ENCODE measurements at regions not wholly inside any gene's neighbourhood (a gene's known extent, or its start where the extent isn't known, plus 50 kb on each side); places are given as distances from the start of the nearest gene placed in this dataset.

GRCh38 chr4:81571105-81571504 lies 99.4 kb upstream of the RASGEF1B start:
- DNase-seq (no peak), ATAC-seq (no peak)
- no peaks in the 10 kb centered on the region for H3K36me3 ChIP-seq
- no peaks in the 10 kb centered on the region for H3K9me3 ChIP-seq
- H3K27ac ChIP-seq = no peak overlapping the region
- no peaks in the 10 kb centered on the region for H3K27me3 ChIP-seq (ENCODE audit: low read depth)
- H3K4me1 ChIP-seq = peaks cover 9% of the 10 kb centered on the region
- TF ChIP-seq CTCF (IDR thresholded peaks at IDR 0.05) = no peak
- H3K4me3 ChIP-seq = no peak overlapping the region
- intact Hi-C loops (cut with DNase I) = no loop called here

- intact Hi-C loops (cut with DNase I) = no loop called here
- ATAC-seq (peak; percentile 71 to 74), DNase-seq (no peak)
- Histone ChIP-seq H3K4me3 (peak overlapping the region; percentile 35), H3K27me3 (ENCODE audit: low read depth) (no peaks in the 10 kb centered on the region), H3K27ac (peak overlapping the region; percentile 80), H3K4me1 (peaks cover 24% of the 10 kb centered on the region), H3K36me3 (no peaks in the 10 kb centered on the region), H3K9me3 (no peaks in the 10 kb centered on the region)
- no peak for TF ChIP-seq CTCF (IDR thresholded peaks at IDR 0.05)
These were observed 94.5 kb upstream of the RASGEF1B start for GRCh38 chr4:81566161-81566591.

- no peaks in the 10 kb centered on the region for H3K27me3 ChIP-seq (ENCODE audit: low read depth)
- no peaks in the 10 kb centered on the region for H3K9me3 ChIP-seq
- DNase-seq (peak; percentile 85), ATAC-seq (peak; percentile 94 to 95)
- peaks cover 24% of the 10 kb centered on the region for H3K4me1 ChIP-seq
- intact Hi-C loops (cut with DNase I) = no loop called here
- H3K27ac ChIP-seq = peak overlapping the region; percentile 80
- H3K4me3 ChIP-seq = peak overlapping the region; percentile 35
- TF ChIP-seq CTCF (IDR thresholded peaks at IDR 0.05) = no peak
- H3K36me3 ChIP-seq = no peaks in the 10 kb centered on the region
These were observed 93.6 kb upstream of the RASGEF1B start for GRCh38 chr4:81565142-81565870.

GRCh38 chr4:81564025-81564424 lies 92.3 kb upstream of the RASGEF1B start:
- ATAC-seq = no peak
- Histone ChIP-seq H3K27me3 (ENCODE audit: low read depth) (no peaks in the 10 kb centered on the region), H3K9me3 (no peaks in the 10 kb centered on the region), H3K4me3 (no peak overlapping the region), H3K36me3 (no peaks in the 10 kb centered on the region), H3K27ac (no peak overlapping the region), H3K4me1 (peaks cover 24% of the 10 kb centered on the region)
- DNase-seq = no peak
- intact Hi-C loops (cut with DNase I) = no loop called here
- no peak for TF ChIP-seq CTCF (IDR thresholded peaks at IDR 0.05)

DNA sequence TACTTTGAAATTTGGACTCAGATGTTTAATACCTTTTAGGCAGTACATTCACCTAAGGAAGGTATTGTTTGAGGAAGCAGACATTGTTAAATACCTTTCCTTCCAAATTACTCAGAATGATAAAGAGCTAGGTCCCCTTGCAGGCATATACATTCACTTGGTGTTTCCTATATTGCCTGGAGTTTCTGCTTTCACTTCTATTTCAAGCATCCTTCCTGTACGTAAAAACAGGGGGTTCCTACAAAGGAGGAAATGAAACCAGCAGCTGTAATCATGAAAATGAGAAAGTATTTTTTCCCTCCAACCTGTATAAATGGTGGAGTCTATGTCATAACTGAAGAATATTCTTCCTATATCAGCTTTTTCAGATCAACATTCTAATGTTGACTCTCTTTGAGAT lies 90.4 kb upstream of the RASGEF1B start:
- no peak for DNase-seq
- no peaks in the 10 kb centered on the region for H3K27me3 ChIP-seq (ENCODE audit: low read depth)
- H3K4me3 ChIP-seq = no peak overlapping the region
- intact Hi-C loops (cut with DNase I) = no loop called here
- no peaks in the 10 kb centered on the region for H3K36me3 ChIP-seq
- ATAC-seq = no peak
- TF ChIP-seq CTCF (IDR thresholded peaks at IDR 0.05) = no peak
- H3K9me3 ChIP-seq = no peaks in the 10 kb centered on the region
- H3K4me1 ChIP-seq = peaks cover 24% of the 10 kb centered on the region
- no peak overlapping the region for H3K27ac ChIP-seq
